ENCODE measurements at regions not wholly inside any gene's neighbourhood (a gene's known extent, or its start where the extent isn't known, plus 50 kb on each side); places are given as distances from the start of the nearest gene placed in this dataset.
"Not testable (repeated sequence)": the region's sequence is repeated elsewhere in the genome, so short reads cannot be mapped to it uniquely, and the experiment has no call there.

- no peak for FAIRE-seq
- no peak for TF ChIP-seq POLR2A (IDR thresholded peaks at IDR 0.05; ENCODE audit: low read depth, low read length)
- DNase-seq (ENCODE audit: insufficient read length, low spot score) = no peak
Observed at GRCh38 chr12:91892081-91892855, 253.4 kb downstream of the BTG1 start.

DNA sequence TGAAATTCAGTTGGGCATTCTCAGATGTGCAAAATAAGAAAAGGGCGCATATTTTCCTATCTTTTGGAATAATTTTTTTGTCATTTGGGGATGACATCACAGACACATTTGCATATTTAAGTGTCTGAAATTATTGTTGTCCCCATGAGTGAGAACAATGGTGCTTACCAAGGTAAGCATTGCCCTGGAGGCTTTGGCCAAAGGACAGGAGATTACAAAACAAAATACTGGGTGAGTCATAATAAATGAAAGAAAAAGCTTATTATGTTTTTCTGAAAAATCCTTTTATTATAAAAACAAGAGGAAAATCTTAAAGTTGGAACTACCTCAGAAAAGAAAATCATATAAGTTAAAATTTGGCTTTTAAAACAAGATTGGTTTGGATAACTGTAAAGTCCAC is 254.9 kb downstream of the BTG1 start:
- DNase-seq (ENCODE audit: insufficient read length, low spot score) (no peak), FAIRE-seq (no peak)
- TF ChIP-seq POLR2A (IDR thresholded peaks at IDR 0.05; ENCODE audit: low read depth, low read length) = no peak

- TF ChIP-seq POLR2A (IDR thresholded peaks at IDR 0.05; ENCODE audit: low read depth, low read length) = no peak
- FAIRE-seq = no peak
- DNase-seq (ENCODE audit: insufficient read length, low spot score) = no peak
Observed at GRCh38 chr12:91889910-91890309, 255.7 kb downstream of the BTG1 start.

DNA sequence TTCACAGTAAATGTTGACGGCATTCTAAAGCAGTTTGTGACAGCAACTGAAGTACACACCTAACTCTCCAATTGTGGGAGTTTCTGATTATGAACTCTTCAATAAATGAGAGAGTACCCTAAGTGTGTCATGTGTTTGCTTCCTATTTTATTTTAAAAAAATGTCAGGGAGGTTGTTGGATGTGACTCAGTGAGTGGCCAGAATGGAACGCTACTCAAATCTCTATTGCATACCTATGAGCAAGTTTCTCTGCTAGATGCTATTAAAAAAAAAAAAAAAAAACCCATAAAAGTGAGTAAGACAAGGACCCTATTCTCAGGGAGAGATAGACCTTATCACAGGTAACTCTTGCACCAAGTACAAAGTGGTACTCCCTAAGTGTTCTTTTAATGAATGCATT is 256.6 kb downstream of the BTG1 start:
- no peak for TF ChIP-seq POLR2A (IDR thresholded peaks at IDR 0.05; ENCODE audit: low read depth, low read length)
- DNase-seq (ENCODE audit: insufficient read length, low spot score) = no peak
- FAIRE-seq = no peak

DNA sequence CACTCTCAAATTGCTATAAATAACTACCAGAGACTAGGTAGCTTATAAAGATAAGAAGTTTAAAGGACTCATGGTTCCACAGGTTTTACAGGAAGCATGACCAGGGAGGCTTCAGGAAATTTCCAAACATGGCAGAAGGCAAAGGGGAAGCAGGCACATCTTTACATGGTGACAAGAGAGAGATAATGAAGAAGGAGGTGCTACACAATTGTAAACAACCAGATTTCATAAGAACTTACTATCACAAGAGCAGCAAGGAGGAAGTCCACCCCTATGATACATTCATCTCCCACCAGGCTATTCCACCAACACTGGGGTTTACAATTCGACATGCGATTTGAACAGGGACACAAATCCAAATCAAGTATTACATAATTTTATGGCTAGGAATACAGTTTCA is 257.7 kb downstream of the BTG1 start:
- TF ChIP-seq POLR2A (IDR thresholded peaks at IDR 0.05; ENCODE audit: low read depth, low read length) = no peak
- FAIRE-seq (no peak), DNase-seq (ENCODE audit: insufficient read length, low spot score) (no peak)

DNA sequence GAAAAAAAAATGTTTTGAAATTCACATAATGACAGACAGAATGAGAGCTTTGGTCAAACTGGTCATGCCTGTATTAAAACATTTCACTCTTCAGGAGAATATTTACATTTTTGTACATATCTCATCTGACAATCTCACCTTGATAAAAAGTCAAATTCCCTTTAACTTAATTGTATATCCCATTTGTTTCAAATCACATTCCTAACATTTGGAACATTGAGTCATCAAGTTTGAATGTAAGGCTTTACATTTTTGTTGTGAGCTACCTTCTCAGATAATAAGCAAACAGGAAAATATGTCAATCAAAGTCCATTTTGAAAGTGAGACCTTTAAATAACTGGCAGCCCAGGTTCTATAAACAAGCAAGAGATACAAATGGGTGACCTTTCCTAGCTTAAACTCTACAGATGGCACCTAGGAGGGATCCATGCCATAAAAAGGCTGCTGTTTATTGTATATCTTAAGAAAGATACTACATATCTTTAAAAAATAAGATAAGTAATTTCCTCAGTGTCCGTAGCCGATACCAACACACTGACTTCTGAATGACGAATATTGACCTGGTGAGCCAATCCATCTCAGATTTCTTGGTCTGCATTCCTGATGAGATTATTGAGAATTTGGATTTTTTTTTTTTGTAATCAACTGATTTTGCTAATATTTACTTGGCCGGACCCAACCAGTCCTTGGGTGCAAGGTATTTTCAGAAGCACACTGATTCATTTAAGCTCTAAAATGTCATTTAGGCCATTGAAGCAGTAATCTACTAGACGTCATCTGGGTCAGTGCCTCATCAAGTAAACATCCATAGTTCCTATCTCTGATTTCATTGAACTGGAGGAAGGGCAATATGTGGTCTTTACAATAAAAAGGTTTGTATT is 259.6 kb downstream of the BTG1 start:
- no peak for TF ChIP-seq POLR2A (IDR thresholded peaks at IDR 0.05; ENCODE audit: low read depth, low read length)
- DNase-seq (ENCODE audit: insufficient read length, low spot score) (no peak), FAIRE-seq (no peak)

GRCh38 chr12:91884230-91884629 is 261.4 kb downstream of the BTG1 start:
- no peak for DNase-seq (ENCODE audit: insufficient read length, low spot score)
- no peak for TF ChIP-seq POLR2A (IDR thresholded peaks at IDR 0.05; ENCODE audit: low read depth, low read length)
- no peak for FAIRE-seq

DNA sequence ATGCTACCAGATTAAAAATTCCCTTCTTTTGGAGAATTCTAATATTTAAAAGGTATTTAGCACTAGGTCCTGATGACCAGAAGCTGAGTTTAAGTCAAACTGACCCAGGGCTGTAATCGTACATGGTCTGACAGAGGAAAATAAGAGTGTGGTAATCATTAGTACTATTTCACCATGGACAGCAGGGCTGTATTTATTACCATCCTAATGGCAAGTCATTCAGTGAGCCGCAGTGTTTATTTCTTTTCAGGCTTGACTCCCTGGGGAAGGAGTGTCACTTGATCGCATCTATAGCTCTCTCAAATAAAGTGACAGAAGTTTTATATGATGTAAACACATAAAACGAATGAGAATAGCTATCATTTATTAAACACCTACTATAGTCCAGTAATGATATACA is 261.8 kb downstream of the BTG1 start:
- no peak for TF ChIP-seq POLR2A (IDR thresholded peaks at IDR 0.05; ENCODE audit: low read depth, low read length)
- FAIRE-seq (no peak), DNase-seq (ENCODE audit: insufficient read length, low spot score) (no peak)

GRCh38 chr12:91882910-91883309 is 262.7 kb downstream of the BTG1 start:
- no peak for FAIRE-seq
- TF ChIP-seq POLR2A (IDR thresholded peaks at IDR 0.05; ENCODE audit: low read depth, low read length) = no peak
- no peak for DNase-seq (ENCODE audit: insufficient read length, low spot score)

DNA sequence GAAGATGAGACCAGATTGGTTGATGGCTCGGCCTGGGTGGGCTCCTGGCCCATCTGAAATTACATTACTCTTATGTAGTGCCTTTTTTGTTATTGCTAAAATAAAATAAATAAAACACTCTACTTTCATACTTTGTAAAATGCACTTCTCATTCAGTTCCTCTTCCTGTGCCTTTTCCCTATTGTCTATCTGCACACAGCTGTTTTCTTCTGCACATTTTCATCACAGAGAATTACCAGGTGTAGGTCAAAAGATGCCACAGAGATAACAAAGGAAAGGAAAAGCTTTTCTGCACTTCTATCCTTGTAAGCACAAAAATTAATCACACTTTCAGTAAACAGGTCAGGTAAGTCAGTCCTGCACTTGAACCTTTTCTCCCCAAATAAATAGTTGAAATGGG is 265.1 kb downstream of the BTG1 start:
- FAIRE-seq = no peak
- no peak for DNase-seq (ENCODE audit: insufficient read length, low spot score)
- TF ChIP-seq POLR2A (IDR thresholded peaks at IDR 0.05; ENCODE audit: low read depth, low read length) = no peak

- no peak for DNase-seq (ENCODE audit: insufficient read length, low spot score)
- TF ChIP-seq POLR2A (IDR thresholded peaks at IDR 0.05; ENCODE audit: low read depth, low read length) = no peak
- no peak for FAIRE-seq
Observed at GRCh38 chr12:91877456-91878235, 268.0 kb downstream of the BTG1 start.

DNA sequence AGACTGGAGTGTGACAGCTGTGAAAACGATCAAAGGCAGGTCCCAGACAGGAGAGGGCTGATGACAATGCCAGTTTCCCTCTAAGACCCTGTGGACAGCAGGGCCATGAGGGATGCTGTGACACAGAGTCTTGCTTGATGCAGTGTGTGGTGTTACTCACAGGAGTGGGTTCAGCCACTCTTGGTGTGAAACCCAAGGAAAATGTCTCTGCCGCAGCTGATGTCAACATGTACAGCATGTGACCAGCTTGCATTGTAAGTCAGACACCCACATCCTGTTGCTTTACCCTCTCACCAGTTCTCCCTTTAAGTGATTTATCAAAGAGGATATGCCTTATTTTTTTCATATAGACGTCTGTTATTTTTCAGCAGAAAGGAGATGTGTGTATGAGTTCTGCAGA is 268.6 kb downstream of the BTG1 start:
- DNase-seq (ENCODE audit: insufficient read length, low spot score) (no peak), FAIRE-seq (no peak)
- TF ChIP-seq POLR2A (IDR thresholded peaks at IDR 0.05; ENCODE audit: low read depth, low read length) = no peak

GRCh38 chr12:91875671-91876070 is 270.0 kb downstream of the BTG1 start:
- FAIRE-seq; DNase-seq (ENCODE audit: insufficient read length, low spot score): not testable (repeated sequence)

Data from H54 (cell line).